ENCODE measurements at regions not wholly inside any gene's neighbourhood (a gene's known extent, or its start where the extent isn't known, plus 50 kb on each side); places are given as distances from the start of the nearest gene placed in this dataset.

GRCh38 chr5:91963166-91963565, 580.0 kb upstream of the ARRDC3 start:
- TF ChIP-seq YY1 (IDR thresholded peaks at IDR 0.05; ENCODE audit: low read depth) (no peak), USF1 (IDR thresholded peaks at IDR 0.05) (no peak), FOXM1 (IDR thresholded peaks at IDR 0.05; ENCODE audit: borderline replicate concordance, low read depth) (no peak), CREB1 (IDR thresholded peaks at IDR 0.05; ENCODE audit: low read depth) (no peak), EP300 (IDR thresholded peaks at IDR 0.05; ENCODE audit: borderline replicate concordance) (no peak), CEBPB (IDR thresholded peaks at IDR 0.05) (no peak), ZBTB7A (IDR thresholded peaks at IDR 0.05; ENCODE audit: low read depth) (no peak)

- TF ChIP-seq CEBPB (IDR thresholded peaks at IDR 0.05), result no peak
- TF ChIP-seq MAX (IDR thresholded peaks at IDR 0.05), result no peak
Measured at GRCh38 chr5:91957666-91958065, 574.5 kb upstream of the ARRDC3 start.

- TF ChIP-seq ZBTB7A (IDR thresholded peaks at IDR 0.05; ENCODE audit: low read depth), result no peak
- TF ChIP-seq YY1 (IDR thresholded peaks at IDR 0.05; ENCODE audit: low read depth), result no peak
- TF ChIP-seq REST (IDR thresholded peaks at IDR 0.05; ENCODE audit: low read depth), result no peak
- TF ChIP-seq MAX (IDR thresholded peaks at IDR 0.05), result no peak
- TF ChIP-seq EP300 (IDR thresholded peaks at IDR 0.05; ENCODE audit: borderline replicate concordance), result no peak
- TF ChIP-seq FOXM1 (IDR thresholded peaks at IDR 0.05; ENCODE audit: borderline replicate concordance, low read depth), result no peak
- no peak for TF ChIP-seq RAD21 (IDR thresholded peaks at IDR 0.05; ENCODE audit: low read depth)
- no peak for TF ChIP-seq TAF1 (IDR thresholded peaks at IDR 0.05; ENCODE audit: low read depth)
Measured at GRCh38 chr5:91956738-91957137, 573.6 kb upstream of the ARRDC3 start.

GRCh38 chr5:91955610-91956009, 572.5 kb upstream of the ARRDC3 start:
- TF ChIP-seq YY1 (IDR thresholded peaks at IDR 0.05; ENCODE audit: low read depth) (no peak), ZBTB7A (IDR thresholded peaks at IDR 0.05; ENCODE audit: low read depth) (no peak), EGR1 (IDR thresholded peaks at IDR 0.05) (no peak), TCF12 (IDR thresholded peaks at IDR 0.05; ENCODE audit: low read depth) (no peak), TAF1 (IDR thresholded peaks at IDR 0.05; ENCODE audit: low read depth) (no peak), CEBPB (IDR thresholded peaks at IDR 0.05) (no peak), MAX (IDR thresholded peaks at IDR 0.05) (no peak), TEAD4 (IDR thresholded peaks at IDR 0.05) (no peak), REST (IDR thresholded peaks at IDR 0.05; ENCODE audit: low read depth) (no peak), NFIC (IDR thresholded peaks at IDR 0.05) (no peak), RAD21 (IDR thresholded peaks at IDR 0.05; ENCODE audit: low read depth) (no peak), USF1 (IDR thresholded peaks at IDR 0.05) (no peak), CREB1 (IDR thresholded peaks at IDR 0.05; ENCODE audit: low read depth) (no peak), FOXM1 (IDR thresholded peaks at IDR 0.05; ENCODE audit: borderline replicate concordance, low read depth) (no peak), EP300 (IDR thresholded peaks at IDR 0.05; ENCODE audit: borderline replicate concordance) (no peak)

GRCh38 chr5:91954136-91954535, 571.0 kb upstream of the ARRDC3 start:
- TF ChIP-seq TEAD4 (IDR thresholded peaks at IDR 0.05) (no peak), MAX (IDR thresholded peaks at IDR 0.05) (no peak), EGR1 (IDR thresholded peaks at IDR 0.05) (no peak), NFIC (IDR thresholded peaks at IDR 0.05) (no peak), CREB1 (IDR thresholded peaks at IDR 0.05; ENCODE audit: low read depth) (no peak), ZBTB7A (IDR thresholded peaks at IDR 0.05; ENCODE audit: low read depth) (no peak)

- no peak for TF ChIP-seq EGR1 (IDR thresholded peaks at IDR 0.05)
- no peak for TF ChIP-seq RAD21 (IDR thresholded peaks at IDR 0.05; ENCODE audit: low read depth)
- no peak for TF ChIP-seq NFIC (IDR thresholded peaks at IDR 0.05)
- no peak for TF ChIP-seq YY1 (IDR thresholded peaks at IDR 0.05; ENCODE audit: low read depth)
- no peak for TF ChIP-seq EP300 (IDR thresholded peaks at IDR 0.05; ENCODE audit: borderline replicate concordance)
- TF ChIP-seq REST (IDR thresholded peaks at IDR 0.05; ENCODE audit: low read depth), result no peak
- TF ChIP-seq MAX (IDR thresholded peaks at IDR 0.05), result no peak
- no peak for TF ChIP-seq TEAD4 (IDR thresholded peaks at IDR 0.05)
- no peak for TF ChIP-seq ZBTB7A (IDR thresholded peaks at IDR 0.05; ENCODE audit: low read depth)
- TF ChIP-seq USF1 (IDR thresholded peaks at IDR 0.05), result no peak
Measured at GRCh38 chr5:91950328-91950727, 567.2 kb upstream of the ARRDC3 start.
